Sigmoid colon (tissue), 4 donors: ENCODE measurements at regions not wholly inside any gene's neighbourhood (a gene's known extent, or its start where the extent isn't known, plus 50 kb on each side); places are given as distances from the start of the nearest gene placed in this dataset.

Source experiments
- CTCF ChIP-seq, 4 experiments: fragments of 450-650 bp in 3 of 4; fragments of 200-600 bp in 1 of 4; IDR thresholded peaks; one replicate each; pipeline ENCODE4 v1.5.1; 2016 to 2019; ENCODE audit warnings: antibody characterized with exemption in 4 of 4, mild to moderate bottlenecking in 3 of 4, moderate library complexity in 2 of 4
- EP300 ChIP-seq, 4 donors: sonication (generic); formaldehyde crosslinking; IDR thresholded peaks; one replicate each; pipeline ENCODE4 v1.6.1; 2017; ENCODE audit warnings: antibody characterized with exemption in 4 of 4
- POLR2A ChIP-seq, 2 donors: fragments of 450-650 bp; IDR thresholded peaks; one replicate each; pipeline ENCODE4 v1.6.1; 2016; ENCODE audit warnings: antibody characterized with exemption in 2 of 2, mild to moderate bottlenecking in 2 of 2, moderate library complexity in 2 of 2
- POLR2AphosphoS5 ChIP-seq, 4 donors: sonication (generic); formaldehyde crosslinking; IDR thresholded peaks; one replicate each; pipeline ENCODE4 v1.6.1; 2017; ENCODE audit warnings: antibody characterized with exemption in 4 of 4

GRCh38 chr11:24240496-24241175, 256.2 kb upstream of the LUZP2 start:
- no peak for TF ChIP-seq CTCF (IDR thresholded peaks at IDR 0.05)
- no peak for TF ChIP-seq POLR2A (IDR thresholded peaks at IDR 0.05)
- TF ChIP-seq EP300 (IDR thresholded peaks at IDR 0.05) = no peak
- TF ChIP-seq POLR2AphosphoS5 (IDR thresholded peaks at IDR 0.05) = no peak
